Spleen (tissue), 11 donors: ENCODE measurements at regions not wholly inside any gene's neighbourhood (a gene's known extent, or its start where the extent isn't known, plus 50 kb on each side); places are given as distances from the start of the nearest gene placed in this dataset.
A peak's percentile ranks its signal among the peaks of the same experiment; 100 is the strongest.
"Not testable (repeated sequence)": the region's sequence is repeated elsewhere in the genome, so short reads cannot be mapped to it uniquely, and the experiment has no call there.

ENCODE experiments used
- DNase-seq: peaks from one replicate; pipeline ENCODE4 v3.0.0-alpha.2; 2020
- H3K27ac ChIP-seq, 8 donors: fragments of 200-600 bp; sonication (generic) in 7 of 8; 1 replicate in 4 of 8; 2 replicates in 4 of 8; pipeline versions ENCODE4 v1.5.0 to v1.8.0; 2016 to 2021; ENCODE audit warnings: inconsistent platforms in 4 of 8, mild to moderate bottlenecking in 4 of 8, moderate library complexity in 1 of 8
- H3K27me3 ChIP-seq, 7 donors: fragments of 200-600 bp; sonication (generic) in 6 of 7; replicated peaks in 1 of 7; 1 replicate in 4 of 7; 2 replicates in 3 of 7; pipeline versions ENCODE4 v1.5.0 to v1.8.0; 2016 to 2021; ENCODE audit warnings: inconsistent platforms in 3 of 7, mild to moderate bottlenecking in 1 of 7
- H3K36me3 ChIP-seq, 6 donors: fragments of 200-600 bp; sonication (generic) in 5 of 6; 1 replicate in 4 of 6; 2 replicates in 2 of 6; pipeline versions ENCODE4 v1.5.0 to v1.8.0; 2016 to 2021; ENCODE audit warnings: inconsistent platforms in 2 of 6
- H3K4me1 ChIP-seq, 6 donors: fragments of 200-600 bp; sonication (generic) in 5 of 6; 1 replicate in 3 of 6; 2 replicates in 3 of 6; pipeline versions ENCODE4 v1.5.0 to v1.8.0; 2016 to 2021; ENCODE audit warnings: inconsistent platforms in 3 of 6
- H3K4me3 ChIP-seq, 8 donors: fragments of 200-600 bp; sonication (generic) in 7 of 8; 1 replicate in 4 of 8; 2 replicates in 4 of 8; pipeline versions ENCODE4 v1.5.0 to v1.8.0; 2016 to 2021; ENCODE audit warnings: inconsistent platforms in 4 of 8, mild to moderate bottlenecking in 4 of 8, moderate library complexity in 2 of 8
- H3K9me3 ChIP-seq, 8 donors: fragments of 200-600 bp; sonication (generic) in 7 of 8; 1 replicate in 4 of 8; 2 replicates in 4 of 8; pipeline versions ENCODE4 v1.5.0 to v1.8.0; 2016 to 2021; ENCODE audit warnings: inconsistent platforms in 4 of 8
- CTCF ChIP-seq, 11 experiments: fragments of 200-600 bp in 7 of 11; fragments of 450-650 bp in 4 of 11; sonication (generic) in 4 of 11; IDR thresholded peaks in 8 of 11; conservative IDR thresholded peaks in 3 of 11; 1 replicate in 7 of 11; 2 replicates in 4 of 11; pipeline versions ENCODE4 v1.4.0 to v1.8.0; 2016 to 2021; ENCODE audit warnings: antibody characterized with exemption in 11 of 11, inconsistent platforms in 4 of 11, mild to moderate bottlenecking in 1 of 11
- POLR2A ChIP-seq, 3 donors: fragments of 450-650 bp; IDR thresholded peaks; one replicate each; pipeline ENCODE4 v1.5.1; 2017; ENCODE audit warnings: antibody characterized with exemption in 3 of 3, mild to moderate bottlenecking in 1 of 3
- POLR2AphosphoS5 ChIP-seq, 3 donors: sonication (generic); formaldehyde crosslinking; IDR thresholded peaks; one replicate each; pipeline ENCODE4 v1.5.1; 2017; ENCODE audit warnings: antibody characterized with exemption in 3 of 3
- WGBS, 5 donors: extraction: QIAGEN DNeasy Blood & Tissue Kit in 3 of 5; methylation state at CpG; one replicate each; pipeline versions ENCODE4 v1.1.5 to v1.1.7; 2013 to 2018; 5-methylcytosine and 5-hydroxymethylcytosine counted together
- intact Hi-C: fragments of 100-400 bp; cut with DNase I; formaldehyde crosslinking; loops from one replicate; pipeline ENCODE4 v1.15.0; 2023; ENCODE audit warnings: low total_unique reads
- donor health status: healthy with polysubstance abuse.
- donor health status: DM: no; HTN: no; CAD: no; lungs with moderate emphysema.
- donor health status: DM: no; HTN: no; CAD: no.
- donor health status: Bipolar disorder and iron deficiency.
- donor health status: healthy.
- donor health status: DM: no; HTN: no; CAD: no.
- donor health status: DM: yes; HTN: yes; CAD: no.

- no peak for TF ChIP-seq POLR2A (IDR thresholded peaks at IDR 0.05)
- TF ChIP-seq CTCF (IDR thresholded peaks at IDR 0.05 in 8 of 11, conservative IDR thresholded peaks at IDR 0.05 in 3 of 11): no peak
- peak; percentile 21 to 68 (median 56) for TF ChIP-seq POLR2AphosphoS5 (IDR thresholded peaks at IDR 0.05)
- H3K4me3 ChIP-seq: no peak overlapping the region
- DNase-seq: peak; percentile 75
- no peak overlapping the region for H3K27ac ChIP-seq
- H3K36me3 ChIP-seq: no peaks in the 10 kb centered on the region
- no peaks in the 10 kb centered on the region for H3K9me3 ChIP-seq
- 25 to 42% (median 33%) methylated on average over 20 to 24 of the region's 24 CpGs for WGBS, 5 donors
- intact Hi-C loops: no loop called here
- no peaks in the 10 kb centered on the region for H3K4me1 ChIP-seq
- H3K27me3 ChIP-seq: peaks cover 0 to 7% (median 0%) of the 10 kb centered on the region in 7 donors
Measured at GRCh38 chr15:23869396-23869795, 182.3 kb upstream of the NDN start.

GRCh38 chr15:23873613-23874012, 186.5 kb upstream of the NDN start:
- H3K36me3 ChIP-seq, H3K9me3 ChIP-seq, H3K27me3 ChIP-seq, H3K27ac ChIP-seq, H3K4me1 ChIP-seq, DNase-seq, H3K4me3 ChIP-seq: not testable (repeated sequence)
- 76 to 81% (median 77%) methylated on average over 8 of the region's 8 CpGs for WGBS, 5 donors
- intact Hi-C loops: loop anchor here (5.0 kb wide), 1 partner anchor 231 kb away; no protein-coding TSS in a partner anchor

- Histone ChIP-seq H3K27ac (no peak overlapping the region), H3K4me3 (no peak overlapping the region), H3K36me3 (no peaks in the 10 kb centered on the region), H3K27me3 (no peaks in the 10 kb centered on the region), H3K4me1 (no peaks in the 10 kb centered on the region), H3K9me3 (peaks cover 0 to 16% (median 0%) of the 10 kb centered on the region in 8 donors)
- WGBS, 5 donors: 25 to 38% (median 34%) methylated on average over 24 to 36 of the region's 36 CpGs
- no peak for DNase-seq
- TF ChIP-seq CTCF (IDR thresholded peaks at IDR 0.05 in 8 of 11, conservative IDR thresholded peaks at IDR 0.05 in 3 of 11): peak in 10 of 11 experiments; percentile 15 to 63 (median 50)
- no peak for TF ChIP-seq POLR2A (IDR thresholded peaks at IDR 0.05)
- no peak for TF ChIP-seq POLR2AphosphoS5 (IDR thresholded peaks at IDR 0.05)
- intact Hi-C loops: no loop called here
Measured at GRCh38 chr15:23877502-23878412, 190.7 kb upstream of the NDN start.

GRCh38 chr15:23881291-23881690, 194.2 kb upstream of the NDN start:
- Histone ChIP-seq H3K9me3 (peaks cover 0 to 16% (median 1%) of the 10 kb centered on the region in 8 donors), H3K27me3 (no peaks in the 10 kb centered on the region), H3K27ac (no peak overlapping the region), H3K4me1 (no peaks in the 10 kb centered on the region), H3K36me3 (no peaks in the 10 kb centered on the region), H3K4me3 (no peak overlapping the region)
- DNase-seq: no peak
- 69 to 78% (median 76%) methylated on average over 9 of the region's 9 CpGs for WGBS, 5 donors
- intact Hi-C loops: no loop called here
- no peak for TF ChIP-seq POLR2AphosphoS5 (IDR thresholded peaks at IDR 0.05)
- TF ChIP-seq CTCF (IDR thresholded peaks at IDR 0.05 in 8 of 11, conservative IDR thresholded peaks at IDR 0.05 in 3 of 11): no peak
- no peak for TF ChIP-seq POLR2A (IDR thresholded peaks at IDR 0.05)
